Mucosa of descending colon (tissue), 3 donors: ENCODE measurements at regions not wholly inside any gene's neighbourhood (a gene's known extent, or its start where the extent isn't known, plus 50 kb on each side); places are given as distances from the start of the nearest gene placed in this dataset.

Experiments used
- ATAC-seq: fragments of 200-7000 bp; cut with Tn5 transposase; one replicate; pipeline ENCODE4 v1.9.1; 2020; ENCODE audit warnings: mild to moderate bottlenecking, moderate library complexity
- DNase-seq, 3 donors: peaks; one replicate each; pipeline ENCODE4 v3.0.0-alpha.2; 2020
- H3K36me3 ChIP-seq: fragments of 200-600 bp; one replicate; pipeline ENCODE4 v1.8.0; 2021; ENCODE audit warnings: low read depth, mild to moderate bottlenecking
- H3K4me1 ChIP-seq: fragments of 200-600 bp; one replicate; pipeline ENCODE4 v1.8.0; 2021; ENCODE audit warnings: low read depth, mild to moderate bottlenecking
- H3K4me3 ChIP-seq: fragments of 200-600 bp; one replicate; pipeline ENCODE4 v1.8.0; 2021; ENCODE audit warnings: mild to moderate bottlenecking
- H3K9me3 ChIP-seq: fragments of 200-600 bp; one replicate; pipeline ENCODE4 v1.8.0; 2021; ENCODE audit warnings: mild to moderate bottlenecking
- CTCF ChIP-seq: fragments of 200-600 bp; IDR thresholded peaks from one replicate; pipeline ENCODE4 v1.8.0; 2022; ENCODE audit warnings: antibody characterized with exemption, mild to moderate bottlenecking
- intact Hi-C, 2 donors: fragments of 100-400 bp; cut with DNase I in 1 of 2; cut with micrococcal nuclease in 1 of 2; formaldehyde crosslinking; loops; one replicate each; pipeline versions ENCODE4 v1.11.0 to v1.11.1; 2022; cut with DNase I, micrococcal nuclease
- donor health status: DM: no; HTN: no; CAD: no; lungs with moderate emphysema.
- donor health status: DM: no; HTN: no; CAD: no.
- donor health status: DM: no; HTN: yes; CAD: no.

GRCh38 chr15:70470556-70471191, 292.7 kb downstream of the UACA start:
- Histone ChIP-seq H3K36me3 (no peaks in the 10 kb centered on the region), H3K9me3 (no peaks in the 10 kb centered on the region), H3K4me3 (no peak overlapping the region), H3K4me1 (no peaks in the 10 kb centered on the region)
- intact Hi-C loops, result no loop called here
- ATAC-seq (no peak), DNase-seq (no peak)
- TF ChIP-seq CTCF, result no peak

- intact Hi-C loops, result no loop called here
- TF ChIP-seq CTCF, result no peak
- ATAC-seq, result no peak
Measured at GRCh38 chr15:70469651-70470555, 293.5 kb downstream of the UACA start.

GRCh38 chr15:70469182-70469581, 294.2 kb downstream of the UACA start:
- intact Hi-C loops, result no loop called here
- DNase-seq, result no peak
- TF ChIP-seq CTCF, result no peak
- no peak for ATAC-seq
- Histone ChIP-seq H3K9me3 (no peaks in the 10 kb centered on the region), H3K4me1 (no peaks in the 10 kb centered on the region), H3K4me3 (no peak overlapping the region), H3K36me3 (no peaks in the 10 kb centered on the region)

More at GRCh38 chr15:70469651-70470555, 293.5 kb downstream of the UACA start:
- DNase-seq, result no peak
- Histone ChIP-seq H3K36me3 (no peaks in the 10 kb centered on the region), H3K4me3 (no peak overlapping the region), H3K4me1 (no peaks in the 10 kb centered on the region), H3K9me3 (no peaks in the 10 kb centered on the region)

- TF ChIP-seq CTCF, result peak; percentile 36
- H3K4me1 ChIP-seq, result no peaks in the 10 kb centered on the region
- H3K9me3 ChIP-seq, result no peaks in the 10 kb centered on the region
- no peaks in the 10 kb centered on the region for H3K36me3 ChIP-seq
- no peak overlapping the region for H3K4me3 ChIP-seq
- intact Hi-C loops, result no loop called here
- DNase-seq, result peak in 2 of 3 donors; percentile 72
- peak; percentile 67 for ATAC-seq
Measured at GRCh38 chr15:70466895-70467529, 296.3 kb downstream of the UACA start.

- TF ChIP-seq CTCF, result no peak
- H3K4me1 ChIP-seq, result no peaks in the 10 kb centered on the region
- no peaks in the 10 kb centered on the region for H3K36me3 ChIP-seq
- intact Hi-C loops, result no loop called here
- ATAC-seq (no peak), DNase-seq (no peak)
- no peak overlapping the region for H3K4me3 ChIP-seq
- H3K9me3 ChIP-seq, result no peaks in the 10 kb centered on the region
Measured at GRCh38 chr15:70466305-70466704, 297.1 kb downstream of the UACA start.
